ENCODE measurements at regions not wholly inside any gene's neighbourhood (a gene's known extent, or its start where the extent isn't known, plus 50 kb on each side); places are given as distances from the start of the nearest gene placed in this dataset.

DNA sequence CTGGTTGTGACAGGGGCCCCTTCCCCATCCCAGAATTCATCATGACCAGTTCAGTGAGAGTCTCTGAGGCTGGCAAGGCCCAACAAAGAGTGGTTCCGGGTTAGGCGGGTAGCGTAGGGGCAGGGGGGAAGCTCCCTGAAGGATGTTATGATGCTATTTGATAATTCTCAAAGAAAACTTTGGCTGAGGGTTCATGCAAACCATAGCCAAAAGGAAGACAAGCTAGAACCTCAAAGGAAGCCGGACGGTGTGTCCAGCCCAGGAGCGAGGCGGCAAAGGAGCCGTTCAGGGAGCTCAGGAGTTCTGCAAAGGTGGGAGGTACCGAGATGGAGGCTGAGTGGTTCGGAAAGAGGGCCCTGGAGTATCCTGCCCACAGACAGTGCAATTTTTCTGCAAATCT is 226.8 kb upstream of the RAB6C start:
- Mint-ChIP-seq H3K27ac (no peak overlapping the region), H3K36me3 (ENCODE audit: insufficient read depth) (peaks cover 2% of the 10 kb centered on the region), H3K27me3 (peaks cover 29% of the 10 kb centered on the region), H3K4me3 (ENCODE audit: low read depth) (no peak overlapping the region), H3K4me1 (ENCODE audit: low read depth) (peaks cover 2% of the 10 kb centered on the region), H3K9me3 (ENCODE audit: low read depth) (peaks cover 7% of the 10 kb centered on the region)
- TF ChIP-seq, protein P1, sequence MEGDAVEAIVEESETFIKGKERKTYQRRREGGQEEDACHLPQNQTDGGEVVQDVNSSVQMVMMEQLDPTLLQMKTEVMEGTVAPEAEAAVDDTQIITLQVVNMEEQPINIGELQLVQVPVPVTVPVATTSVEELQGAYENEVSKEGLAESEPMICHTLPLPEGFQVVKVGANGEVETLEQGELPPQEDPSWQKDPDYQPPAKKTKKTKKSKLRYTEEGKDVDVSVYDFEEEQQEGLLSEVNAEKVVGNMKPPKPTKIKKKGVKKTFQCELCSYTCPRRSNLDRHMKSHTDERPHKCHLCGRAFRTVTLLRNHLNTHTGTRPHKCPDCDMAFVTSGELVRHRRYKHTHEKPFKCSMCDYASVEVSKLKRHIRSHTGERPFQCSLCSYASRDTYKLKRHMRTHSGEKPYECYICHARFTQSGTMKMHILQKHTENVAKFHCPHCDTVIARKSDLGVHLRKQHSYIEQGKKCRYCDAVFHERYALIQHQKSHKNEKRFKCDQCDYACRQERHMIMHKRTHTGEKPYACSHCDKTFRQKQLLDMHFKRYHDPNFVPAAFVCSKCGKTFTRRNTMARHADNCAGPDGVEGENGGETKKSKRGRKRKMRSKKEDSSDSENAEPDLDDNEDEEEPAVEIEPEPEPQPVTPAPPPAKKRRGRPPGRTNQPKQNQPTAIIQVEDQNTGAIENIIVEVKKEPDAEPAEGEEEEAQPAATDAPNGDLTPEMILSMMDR (IDR thresholded peaks at IDR 0.05; ENCODE audit: unreplicated experiment), result no peak
- no peak for DNase-seq (ENCODE audit: low spot score, unreplicated experiment)

DNA sequence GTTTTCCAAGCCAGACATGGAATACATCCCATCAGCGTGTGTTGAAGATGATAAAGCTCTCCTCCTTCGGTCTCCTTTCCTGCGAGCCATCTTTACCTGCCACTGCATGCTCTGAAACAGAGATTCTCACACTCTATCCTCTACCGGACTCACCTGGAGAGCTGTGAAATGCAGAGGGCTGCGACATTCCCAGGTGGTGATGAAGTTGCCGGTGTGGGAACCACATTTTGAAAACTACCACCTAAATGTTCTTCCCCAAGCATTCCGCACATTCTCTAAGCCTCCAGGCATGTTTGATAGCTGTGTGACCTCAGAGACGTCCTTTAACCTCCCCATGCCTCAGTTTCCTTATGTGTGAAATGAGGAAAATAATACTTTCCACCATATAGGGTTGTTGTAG is 226.2 kb upstream of the RAB6C start:
- no peak for DNase-seq (ENCODE audit: low spot score, unreplicated experiment)
- Mint-ChIP-seq H3K27ac (no peak overlapping the region), H3K4me1 (ENCODE audit: low read depth) (peaks cover 4% of the 10 kb centered on the region)

DNA sequence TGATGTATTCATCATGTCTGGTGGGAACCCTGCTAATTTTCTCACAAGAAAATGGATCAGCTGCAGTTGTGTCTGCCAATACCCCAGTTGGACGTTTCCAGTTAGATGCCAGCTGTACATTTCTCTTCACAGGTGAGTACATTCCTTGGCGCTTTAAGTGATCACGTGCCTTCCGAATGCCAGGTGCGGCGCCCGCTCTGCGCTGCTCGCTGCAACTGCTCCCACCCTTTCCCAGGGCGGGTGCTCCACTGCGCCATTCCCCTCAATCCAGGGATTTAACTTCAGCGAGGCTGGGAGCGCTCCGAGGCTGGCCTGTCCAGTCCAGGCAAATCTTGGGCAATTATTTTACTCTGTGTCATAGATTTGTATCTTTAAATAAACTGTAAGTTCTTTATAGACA is 225.0 kb upstream of the RAB6C start:
- peaks cover 30% of the 10 kb centered on the region for H3K27me3 Mint-ChIP-seq
- TF ChIP-seq, protein P1 (IDR thresholded peaks at IDR 0.05; ENCODE audit: unreplicated experiment), result no peak
- no peak overlapping the region for H3K4me3 Mint-ChIP-seq (ENCODE audit: low read depth)
- H3K36me3 Mint-ChIP-seq (ENCODE audit: insufficient read depth), result peaks cover 2% of the 10 kb centered on the region
- H3K27ac Mint-ChIP-seq, result no peak overlapping the region
- H3K9me3 Mint-ChIP-seq (ENCODE audit: low read depth), result peaks cover 7% of the 10 kb centered on the region
- H3K4me1 Mint-ChIP-seq (ENCODE audit: low read depth), result peaks cover 3% of the 10 kb centered on the region
- DNase-seq (ENCODE audit: low spot score, unreplicated experiment), result no peak

More for the DNA sequence above, 226.2 kb upstream of the RAB6C start:
- TF ChIP-seq, protein P1 (IDR thresholded peaks at IDR 0.05; ENCODE audit: unreplicated experiment), result no peak
- H3K9me3 Mint-ChIP-seq (ENCODE audit: low read depth), result peaks cover 7% of the 10 kb centered on the region
- H3K4me3 Mint-ChIP-seq (ENCODE audit: low read depth), result no peak overlapping the region
- H3K36me3 Mint-ChIP-seq (ENCODE audit: insufficient read depth), result peaks cover 2% of the 10 kb centered on the region
- H3K27me3 Mint-ChIP-seq, result peaks cover 35% of the 10 kb centered on the region

DNA sequence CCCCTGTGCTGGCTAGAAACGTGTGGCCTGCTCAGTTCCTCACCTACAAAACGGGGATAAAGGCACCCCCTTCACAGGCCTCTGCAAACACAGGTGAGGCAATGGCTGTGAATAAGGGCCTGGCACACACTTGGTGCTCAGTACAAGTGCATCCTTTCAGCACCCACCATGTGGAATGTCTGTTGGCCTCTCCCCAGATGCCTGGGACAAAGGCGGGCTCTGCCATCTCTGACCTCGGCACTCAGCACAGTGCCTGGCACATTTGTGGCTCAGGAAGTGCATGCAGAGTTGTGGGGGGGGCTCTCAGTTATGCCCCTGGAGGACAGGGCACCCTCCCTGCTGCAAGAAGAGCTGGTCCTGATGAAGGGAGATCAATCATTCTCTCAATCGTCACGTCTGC is 224.6 kb upstream of the RAB6C start:
- Mint-ChIP-seq H3K36me3 (ENCODE audit: insufficient read depth) (peaks cover 2% of the 10 kb centered on the region), H3K4me3 (ENCODE audit: low read depth) (no peak overlapping the region), H3K27me3 (peaks cover 30% of the 10 kb centered on the region), H3K9me3 (ENCODE audit: low read depth) (peaks cover 7% of the 10 kb centered on the region), H3K4me1 (ENCODE audit: low read depth) (peaks cover 3% of the 10 kb centered on the region), H3K27ac (no peak overlapping the region)
- DNase-seq (ENCODE audit: low spot score, unreplicated experiment), result no peak
- TF ChIP-seq, protein P1 (IDR thresholded peaks at IDR 0.05; ENCODE audit: unreplicated experiment), result no peak

DNA sequence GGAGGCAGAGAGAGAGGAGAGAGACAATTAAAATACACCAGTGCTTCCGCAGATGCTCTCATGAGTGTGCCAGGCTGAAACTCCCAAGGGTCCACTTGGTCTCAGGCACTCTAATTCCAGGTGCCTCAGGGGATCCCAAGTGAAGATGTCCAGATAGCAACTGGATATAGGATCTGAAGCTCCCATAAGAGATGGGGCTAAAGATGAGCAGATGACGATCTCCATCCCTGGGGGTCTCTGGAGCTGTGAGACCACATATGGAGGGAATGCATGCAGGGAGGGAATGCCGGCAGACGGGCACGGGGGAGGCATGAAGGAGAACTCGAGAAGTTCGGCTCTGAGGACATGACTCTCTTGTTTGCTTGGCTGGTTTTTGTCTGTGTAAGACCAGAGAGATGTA is 223.7 kb upstream of the RAB6C start:
- no peak overlapping the region for H3K27ac Mint-ChIP-seq
- peaks cover 1% of the 10 kb centered on the region for H3K36me3 Mint-ChIP-seq (ENCODE audit: insufficient read depth)
- TF ChIP-seq, protein P1 (IDR thresholded peaks at IDR 0.05; ENCODE audit: unreplicated experiment), result no peak
- peaks cover 2% of the 10 kb centered on the region for H3K9me3 Mint-ChIP-seq (ENCODE audit: low read depth)
- H3K27me3 Mint-ChIP-seq, result peaks cover 30% of the 10 kb centered on the region
- peaks cover 3% of the 10 kb centered on the region for H3K4me1 Mint-ChIP-seq (ENCODE audit: low read depth)
- no peak overlapping the region for H3K4me3 Mint-ChIP-seq (ENCODE audit: low read depth)
- DNase-seq (ENCODE audit: low spot score, unreplicated experiment), result no peak
